ENCODE measurements at regions not wholly inside any gene's neighbourhood (a gene's known extent, or its start where the extent isn't known, plus 50 kb on each side); places are given as distances from the start of the nearest gene placed in this dataset.

DNA sequence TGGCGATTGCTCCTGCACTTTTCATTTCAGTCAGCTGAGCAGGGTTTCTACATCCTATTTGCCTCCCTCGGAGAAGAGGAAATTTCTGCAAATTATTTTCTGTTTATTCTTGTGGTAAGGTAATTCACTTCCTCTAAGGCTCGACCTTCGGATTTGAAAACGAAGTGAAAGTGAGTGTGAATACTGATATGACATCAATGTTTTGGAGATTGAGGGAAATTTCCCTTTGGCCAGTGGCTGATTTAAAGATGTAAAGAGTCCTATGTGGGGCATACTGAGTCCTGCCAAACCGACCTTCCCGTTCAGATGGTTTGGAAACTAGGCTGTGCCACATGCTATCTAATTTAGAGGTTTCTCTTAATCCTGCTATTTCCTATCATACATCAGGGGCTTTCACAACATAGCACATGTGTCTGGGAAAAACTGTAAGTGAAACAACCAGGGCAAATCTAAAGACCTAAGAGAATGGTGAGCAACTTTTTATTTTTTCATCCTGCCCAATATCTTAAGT lies 112.3 kb downstream of the POSTN start:
- TF ChIP-seq, protein P1, sequence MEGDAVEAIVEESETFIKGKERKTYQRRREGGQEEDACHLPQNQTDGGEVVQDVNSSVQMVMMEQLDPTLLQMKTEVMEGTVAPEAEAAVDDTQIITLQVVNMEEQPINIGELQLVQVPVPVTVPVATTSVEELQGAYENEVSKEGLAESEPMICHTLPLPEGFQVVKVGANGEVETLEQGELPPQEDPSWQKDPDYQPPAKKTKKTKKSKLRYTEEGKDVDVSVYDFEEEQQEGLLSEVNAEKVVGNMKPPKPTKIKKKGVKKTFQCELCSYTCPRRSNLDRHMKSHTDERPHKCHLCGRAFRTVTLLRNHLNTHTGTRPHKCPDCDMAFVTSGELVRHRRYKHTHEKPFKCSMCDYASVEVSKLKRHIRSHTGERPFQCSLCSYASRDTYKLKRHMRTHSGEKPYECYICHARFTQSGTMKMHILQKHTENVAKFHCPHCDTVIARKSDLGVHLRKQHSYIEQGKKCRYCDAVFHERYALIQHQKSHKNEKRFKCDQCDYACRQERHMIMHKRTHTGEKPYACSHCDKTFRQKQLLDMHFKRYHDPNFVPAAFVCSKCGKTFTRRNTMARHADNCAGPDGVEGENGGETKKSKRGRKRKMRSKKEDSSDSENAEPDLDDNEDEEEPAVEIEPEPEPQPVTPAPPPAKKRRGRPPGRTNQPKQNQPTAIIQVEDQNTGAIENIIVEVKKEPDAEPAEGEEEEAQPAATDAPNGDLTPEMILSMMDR (IDR thresholded peaks at IDR 0.05; ENCODE audit: insufficient read depth, low read depth, low read length, missing control alignments) = no peak
- DNase-seq (ENCODE audit: low read depth) = no peak
- H3K4me3 ChIP-seq (ENCODE audit: low read length) = no peak overlapping the region

DNA sequence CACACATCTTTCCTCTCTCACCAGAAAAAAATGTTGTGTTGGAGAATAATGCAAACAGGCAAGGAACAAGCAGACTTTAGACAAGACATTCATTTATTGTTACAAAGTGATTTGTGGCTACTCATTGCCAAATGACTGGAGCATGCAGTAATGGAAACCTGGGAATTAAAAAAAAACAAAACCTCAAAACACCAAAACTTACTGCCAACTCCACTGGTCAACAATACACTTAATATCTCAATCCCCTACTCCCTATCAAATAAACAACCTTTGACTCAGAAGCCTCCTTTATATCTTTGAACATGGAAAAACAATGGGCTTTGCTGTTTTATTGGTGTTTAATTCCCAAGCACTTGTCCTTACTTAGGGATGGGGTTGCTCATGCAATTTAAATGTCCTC lies 112.8 kb downstream of the POSTN start:
- TF ChIP-seq, protein P1 (IDR thresholded peaks at IDR 0.05; ENCODE audit: insufficient read depth, low read depth, low read length, missing control alignments) = no peak
- no peak for DNase-seq (ENCODE audit: low read depth)
- H3K4me3 ChIP-seq (ENCODE audit: low read length) = no peak overlapping the region

DNA sequence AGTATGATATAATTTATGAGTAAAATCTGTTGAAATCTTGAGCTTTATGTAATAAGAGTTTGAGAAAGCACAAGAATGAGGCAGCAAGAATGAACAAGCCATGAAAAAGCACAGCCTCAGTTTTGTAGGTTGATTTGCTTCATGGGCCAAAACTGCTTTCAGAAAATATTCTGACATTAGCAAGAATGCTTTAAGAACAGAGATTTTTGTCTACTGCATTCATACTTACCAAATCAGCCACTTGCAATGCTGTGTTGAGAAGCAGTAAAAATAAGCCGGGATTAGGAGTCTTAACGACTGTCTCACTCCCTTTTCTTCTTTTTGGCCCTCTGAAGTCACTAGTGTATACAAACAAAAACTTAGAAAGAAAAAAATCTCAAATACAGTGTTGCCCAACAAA lies 114.5 kb downstream of the POSTN start:
- DNase-seq (ENCODE audit: low read depth) = no peak
- TF ChIP-seq, protein P1 (IDR thresholded peaks at IDR 0.05; ENCODE audit: insufficient read depth, low read depth, low read length, missing control alignments) = no peak
- H3K4me3 ChIP-seq (ENCODE audit: low read length) = no peak overlapping the region

DNA sequence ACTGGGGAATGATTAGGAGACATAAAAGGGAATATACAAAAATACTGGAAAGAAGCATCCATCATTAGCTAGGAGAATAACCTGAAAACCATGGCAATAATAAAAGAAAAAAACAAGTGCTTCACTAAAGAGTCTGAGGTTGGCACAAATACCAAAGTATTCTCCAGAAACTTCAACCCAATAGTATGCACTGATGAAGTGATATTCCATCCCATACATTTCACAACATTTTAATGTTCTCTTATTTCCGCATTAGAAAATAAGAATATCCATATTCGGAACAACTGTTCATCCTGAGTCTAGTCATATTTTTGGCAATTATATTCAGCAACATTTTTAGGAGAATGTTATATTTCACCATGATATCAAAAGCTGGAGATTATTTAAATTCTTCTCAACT lies 116.2 kb downstream of the POSTN start:
- TF ChIP-seq, protein P1 (IDR thresholded peaks at IDR 0.05; ENCODE audit: insufficient read depth, low read depth, low read length, missing control alignments) = no peak
- H3K4me3 ChIP-seq (ENCODE audit: low read length) = no peak overlapping the region
- no peak for DNase-seq (ENCODE audit: low read depth)

DNA sequence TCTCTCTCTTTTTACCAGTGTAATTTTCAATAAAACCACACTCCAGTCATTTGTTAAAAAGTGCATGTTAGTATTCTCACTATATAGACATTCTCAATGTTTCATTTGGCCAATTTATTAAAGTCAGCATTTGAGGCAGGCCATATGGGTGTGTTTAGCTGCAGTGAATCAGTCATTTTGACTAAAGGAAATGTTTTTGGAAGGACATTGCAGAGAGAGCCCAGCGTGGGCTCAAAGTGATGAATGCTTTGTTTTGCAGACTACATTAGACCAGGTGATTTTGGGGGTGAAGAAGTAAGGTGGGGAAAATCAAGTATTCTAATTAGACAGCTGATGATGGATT lies 116.7 kb downstream of the POSTN start:
- DNase-seq (ENCODE audit: low read depth) = no peak
- TF ChIP-seq, protein P1 (IDR thresholded peaks at IDR 0.05; ENCODE audit: insufficient read depth, low read depth, low read length, missing control alignments) = no peak
- H3K4me3 ChIP-seq (ENCODE audit: low read length) = no peak overlapping the region

DNA sequence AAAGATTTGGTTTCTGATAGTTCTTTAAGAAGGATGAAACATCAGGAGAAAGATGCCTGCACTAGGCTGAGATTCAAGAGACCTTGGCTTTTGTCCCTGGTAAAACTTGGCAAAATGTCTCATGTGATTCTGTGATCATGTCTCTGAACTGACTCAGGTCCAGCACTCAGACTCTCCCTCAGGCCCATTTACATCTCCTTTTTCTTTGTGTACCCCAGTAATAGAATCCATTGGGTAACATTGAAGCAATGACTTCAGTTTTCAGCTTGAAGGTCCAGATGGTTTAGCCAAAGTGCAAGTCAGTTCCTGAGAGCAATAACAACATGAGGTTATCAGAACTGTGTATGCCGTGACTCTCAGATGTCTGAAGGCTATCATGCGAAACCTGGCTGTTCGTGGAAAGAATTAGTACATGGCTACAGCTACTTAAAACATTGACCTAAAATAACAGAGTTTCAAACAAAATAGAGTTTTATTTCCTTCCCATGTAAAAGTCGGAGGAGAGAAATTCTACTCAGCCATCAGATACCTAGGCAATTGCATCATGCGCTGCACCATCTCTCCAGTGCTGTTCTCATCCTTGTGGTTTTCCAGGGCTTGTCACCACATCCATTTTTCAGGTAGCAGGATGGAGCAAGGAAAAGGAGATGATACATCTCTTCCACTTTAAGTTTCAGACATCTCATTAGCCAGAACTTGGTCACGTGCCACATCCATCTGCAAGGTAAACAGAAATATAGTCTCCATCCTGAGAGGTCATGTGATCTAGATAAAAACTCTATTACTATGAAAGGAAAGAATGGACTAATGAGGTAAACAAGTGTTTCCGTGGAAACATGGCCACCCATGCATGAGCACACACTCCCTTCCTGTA lies 117.3 kb downstream of the POSTN start:
- H3K4me3 ChIP-seq (ENCODE audit: low read length) = no peak overlapping the region
- TF ChIP-seq, protein P1 (IDR thresholded peaks at IDR 0.05; ENCODE audit: insufficient read depth, low read depth, low read length, missing control alignments) = no peak
- peak; percentile 29 for DNase-seq (ENCODE audit: low read depth)

DNA sequence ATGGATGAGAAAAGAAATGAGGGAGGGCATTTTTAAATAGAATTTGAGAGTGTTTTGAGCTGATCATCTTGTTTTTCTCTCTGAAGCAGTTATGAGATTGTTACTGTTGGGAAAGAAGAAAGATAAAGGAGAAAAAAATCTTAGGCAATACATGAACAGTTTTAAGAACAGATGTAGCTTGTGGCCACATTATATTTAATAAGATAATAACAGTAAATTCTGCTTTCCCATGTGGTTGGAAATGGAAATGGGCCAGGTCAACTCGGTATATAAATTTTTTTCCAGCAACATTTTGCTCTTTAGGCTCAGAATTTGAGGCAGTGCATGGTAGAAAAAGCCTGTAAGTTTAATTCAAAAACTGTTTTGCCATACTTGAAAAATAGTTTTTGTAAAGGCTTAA lies 118.7 kb downstream of the POSTN start:
- TF ChIP-seq, protein P1 (IDR thresholded peaks at IDR 0.05; ENCODE audit: insufficient read depth, low read depth, low read length, missing control alignments) = no peak

More for the DNA sequence above, 118.7 kb downstream of the POSTN start:
- no peak for DNase-seq (ENCODE audit: low read depth)
- H3K4me3 ChIP-seq (ENCODE audit: low read length) = no peak overlapping the region

Measured in epithelial cell of esophagus (primary cell).